K562 (cell line): ENCODE measurements at regions not wholly inside any gene's neighbourhood (a gene's known extent, or its start where the extent isn't known, plus 50 kb on each side); places are given as distances from the start of the nearest gene placed in this dataset.

Experiments used
- HDAC2 ChIP-seq: fragments of 450-650 bp; IDR thresholded peaks from 2 replicates; pipeline ENCODE4 v1.6.1; 2016; ENCODE audit warnings: mild to moderate bottlenecking
- SNRNP70 ChIP-seq: fragments of 200-400 bp; formaldehyde crosslinking; optimal IDR thresholded peaks from 2 replicates; pipeline ENCODE3; 2017; ENCODE audit warnings: low read depth, low read length
- STAT5B ChIP-seq: fragments of 250-450 bp; sonication (Bioruptor Pico); IDR thresholded peaks from 2 replicates; pipeline ENCODE4 v1.8.0; 2021; ENCODE audit warnings: mild to moderate bottlenecking, inconsistent platforms
- TAF1 ChIP-seq: IDR thresholded peaks from 2 replicates; pipeline ENCODE4 v1.6.1; 2011; ENCODE audit warnings: mild to moderate bottlenecking, low read length, moderate library complexity; ENCODE audit not compliant: insufficient read depth, control insufficient read depth, severe bottlenecking; ENCODE audit errors: extremely low read depth
- TF ChIP-seq, protein P1 (sequence below): fragments of 250-450 bp; sonication (Bioruptor Pico); IDR thresholded peaks from 2 replicates; pipeline ENCODE4 v1.5.0; 2022; ENCODE audit warnings: mild to moderate bottlenecking
- TF ChIP-seq, protein P2 (sequence below): sonication (generic); formaldehyde crosslinking; IDR thresholded peaks from 2 replicates; pipeline ENCODE4 v1.8.1; 2023; ENCODE audit warnings: mild to moderate bottlenecking, missing genetic modification reagents
- TF ChIP-seq, protein P3 (sequence below): fragments of 250-450 bp; sonication (Bioruptor Pico); IDR thresholded peaks from 2 replicates; pipeline ENCODE4 v1.9.0; 2021; ENCODE audit warnings: mild to moderate bottlenecking
- TF ChIP-seq, protein P4 (sequence below): fragments of 150-350 bp; conservative IDR thresholded peaks from 2 replicates; pipeline ENCODE4 v1.6.1; 2014; ENCODE audit warnings: low read length

DNA sequence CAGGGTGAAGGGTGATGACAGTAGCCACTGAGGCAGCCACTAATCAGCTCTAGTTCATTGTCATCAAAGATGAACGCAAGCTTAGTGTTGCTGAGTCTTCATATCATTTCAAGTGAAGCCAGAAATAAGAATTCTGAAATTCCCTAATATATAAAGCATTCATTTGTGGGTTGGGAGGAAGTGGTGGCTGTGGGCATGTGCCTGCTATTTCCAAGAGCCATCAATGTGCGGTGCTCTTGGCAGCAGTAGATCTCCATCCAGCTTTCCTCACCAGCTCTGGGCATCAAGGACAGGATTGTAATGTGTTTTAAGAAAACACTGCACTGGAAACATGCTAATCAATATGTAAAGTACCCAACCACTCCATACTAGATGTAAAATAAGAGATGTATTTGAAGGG lies 202.5 kb upstream of the AHR start:
- TF ChIP-seq TAF1 (no peak), STAT5B (CRISPR knock-in tag) (no peak), SNRNP70 (no peak), HDAC2 (no peak)
- TF ChIP-seq, protein P1, sequence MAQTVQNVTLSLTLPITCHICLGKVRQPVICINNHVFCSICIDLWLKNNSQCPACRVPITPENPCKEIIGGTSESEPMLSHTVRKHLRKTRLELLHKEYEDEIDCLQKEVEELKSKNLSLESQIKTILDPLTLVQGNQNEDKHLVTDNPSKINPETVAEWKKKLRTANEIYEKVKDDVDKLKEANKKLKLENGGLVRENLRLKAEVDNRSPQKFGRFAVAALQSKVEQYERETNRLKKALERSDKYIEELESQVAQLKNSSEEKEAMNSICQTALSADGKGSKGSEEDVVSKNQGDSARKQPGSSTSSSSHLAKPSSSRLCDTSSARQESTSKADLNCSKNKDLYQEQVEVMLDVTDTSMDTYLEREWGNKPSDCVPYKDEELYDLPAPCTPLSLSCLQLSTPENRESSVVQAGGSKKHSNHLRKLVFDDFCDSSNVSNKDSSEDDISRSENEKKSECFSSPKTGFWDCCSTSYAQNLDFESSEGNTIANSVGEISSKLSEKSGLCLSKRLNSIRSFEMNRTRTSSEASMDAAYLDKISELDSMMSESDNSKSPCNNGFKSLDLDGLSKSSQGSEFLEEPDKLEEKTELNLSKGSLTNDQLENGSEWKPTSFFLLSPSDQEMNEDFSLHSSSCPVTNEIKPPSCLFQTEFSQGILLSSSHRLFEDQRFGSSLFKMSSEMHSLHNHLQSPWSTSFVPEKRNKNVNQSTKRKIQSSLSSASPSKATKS (CRISPR knock-in tag): no peak
- TF ChIP-seq, protein P2, sequence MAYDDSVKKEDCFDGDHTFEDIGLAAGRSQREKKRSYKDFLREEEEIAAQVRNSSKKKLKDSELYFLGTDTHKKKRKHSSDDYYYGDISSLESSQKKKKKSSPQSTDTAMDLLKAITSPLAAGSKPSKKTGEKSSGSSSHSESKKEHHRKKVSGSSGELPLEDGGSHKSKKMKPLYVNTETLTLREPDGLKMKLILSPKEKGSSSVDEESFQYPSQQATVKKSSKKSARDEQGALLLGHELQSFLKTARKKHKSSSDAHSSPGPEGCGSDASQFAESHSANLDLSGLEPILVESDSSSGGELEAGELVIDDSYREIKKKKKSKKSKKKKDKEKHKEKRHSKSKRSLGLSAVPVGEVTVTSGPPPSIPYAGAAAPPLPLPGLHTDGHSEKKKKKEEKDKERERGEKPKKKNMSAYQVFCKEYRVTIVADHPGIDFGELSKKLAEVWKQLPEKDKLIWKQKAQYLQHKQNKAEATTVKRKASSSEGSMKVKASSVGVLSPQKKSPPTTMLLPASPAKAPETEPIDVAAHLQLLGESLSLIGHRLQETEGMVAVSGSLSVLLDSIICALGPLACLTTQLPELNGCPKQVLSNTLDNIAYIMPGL (CRISPR knock-in tag): no peak
- TF ChIP-seq, protein P3, sequence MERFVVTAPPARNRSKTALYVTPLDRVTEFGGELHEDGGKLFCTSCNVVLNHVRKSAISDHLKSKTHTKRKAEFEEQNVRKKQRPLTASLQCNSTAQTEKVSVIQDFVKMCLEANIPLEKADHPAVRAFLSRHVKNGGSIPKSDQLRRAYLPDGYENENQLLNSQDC (CRISPR knock-in tag): no peak
- TF ChIP-seq, protein P4, sequence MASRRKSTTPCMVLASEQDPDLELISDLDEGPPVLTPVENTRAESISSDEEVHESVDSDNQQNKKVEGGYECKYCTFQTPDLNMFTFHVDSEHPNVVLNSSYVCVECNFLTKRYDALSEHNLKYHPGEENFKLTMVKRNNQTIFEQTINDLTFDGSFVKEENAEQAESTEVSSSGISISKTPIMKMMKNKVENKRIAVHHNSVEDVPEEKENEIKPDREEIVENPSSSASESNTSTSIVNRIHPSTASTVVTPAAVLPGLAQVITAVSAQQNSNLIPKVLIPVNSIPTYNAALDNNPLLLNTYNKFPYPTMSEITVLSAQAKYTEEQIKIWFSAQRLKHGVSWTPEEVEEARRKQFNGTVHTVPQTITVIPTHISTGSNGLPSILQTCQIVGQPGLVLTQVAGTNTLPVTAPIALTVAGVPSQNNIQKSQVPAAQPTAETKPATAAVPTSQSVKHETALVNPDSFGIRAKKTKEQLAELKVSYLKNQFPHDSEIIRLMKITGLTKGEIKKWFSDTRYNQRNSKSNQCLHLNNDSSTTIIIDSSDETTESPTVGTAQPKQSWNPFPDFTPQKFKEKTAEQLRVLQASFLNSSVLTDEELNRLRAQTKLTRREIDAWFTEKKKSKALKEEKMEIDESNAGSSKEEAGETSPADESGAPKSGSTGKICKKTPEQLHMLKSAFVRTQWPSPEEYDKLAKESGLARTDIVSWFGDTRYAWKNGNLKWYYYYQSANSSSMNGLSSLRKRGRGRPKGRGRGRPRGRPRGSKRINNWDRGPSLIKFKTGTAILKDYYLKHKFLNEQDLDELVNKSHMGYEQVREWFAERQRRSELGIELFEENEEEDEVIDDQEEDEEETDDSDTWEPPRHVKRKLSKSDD: no peak
